ENCODE measurements at regions not wholly inside any gene's neighbourhood (a gene's known extent, or its start where the extent isn't known, plus 50 kb on each side); places are given as distances from the start of the nearest gene placed in this dataset.

DNA sequence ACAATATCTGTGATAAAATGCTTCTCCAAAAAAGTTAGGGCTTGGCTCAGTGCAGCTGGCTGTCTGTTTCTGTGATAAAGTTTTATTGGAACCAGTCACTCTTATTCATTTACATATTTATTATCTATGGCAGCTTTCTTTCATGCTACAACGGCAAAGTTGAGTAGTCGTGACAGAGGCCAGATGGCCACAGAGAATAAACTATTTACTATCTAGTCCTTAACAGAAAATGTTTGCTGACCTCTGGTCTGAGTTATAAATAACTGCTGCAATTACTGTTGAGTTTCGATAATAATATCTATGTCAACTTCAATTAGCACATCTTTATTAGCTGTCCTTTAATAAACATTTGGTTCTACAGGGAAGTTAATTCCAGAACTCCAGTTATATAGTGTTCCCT, 180.2 kb upstream of the RUNX1 start:
- TF ChIP-seq, protein P1, sequence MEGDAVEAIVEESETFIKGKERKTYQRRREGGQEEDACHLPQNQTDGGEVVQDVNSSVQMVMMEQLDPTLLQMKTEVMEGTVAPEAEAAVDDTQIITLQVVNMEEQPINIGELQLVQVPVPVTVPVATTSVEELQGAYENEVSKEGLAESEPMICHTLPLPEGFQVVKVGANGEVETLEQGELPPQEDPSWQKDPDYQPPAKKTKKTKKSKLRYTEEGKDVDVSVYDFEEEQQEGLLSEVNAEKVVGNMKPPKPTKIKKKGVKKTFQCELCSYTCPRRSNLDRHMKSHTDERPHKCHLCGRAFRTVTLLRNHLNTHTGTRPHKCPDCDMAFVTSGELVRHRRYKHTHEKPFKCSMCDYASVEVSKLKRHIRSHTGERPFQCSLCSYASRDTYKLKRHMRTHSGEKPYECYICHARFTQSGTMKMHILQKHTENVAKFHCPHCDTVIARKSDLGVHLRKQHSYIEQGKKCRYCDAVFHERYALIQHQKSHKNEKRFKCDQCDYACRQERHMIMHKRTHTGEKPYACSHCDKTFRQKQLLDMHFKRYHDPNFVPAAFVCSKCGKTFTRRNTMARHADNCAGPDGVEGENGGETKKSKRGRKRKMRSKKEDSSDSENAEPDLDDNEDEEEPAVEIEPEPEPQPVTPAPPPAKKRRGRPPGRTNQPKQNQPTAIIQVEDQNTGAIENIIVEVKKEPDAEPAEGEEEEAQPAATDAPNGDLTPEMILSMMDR (IDR thresholded peaks at IDR 0.05): no peak
- Histone ChIP-seq H3K4me3 (no peak overlapping the region), H3K27ac (no peak overlapping the region)
- no peak for DNase-seq (ENCODE audit: low spot score)

DNA sequence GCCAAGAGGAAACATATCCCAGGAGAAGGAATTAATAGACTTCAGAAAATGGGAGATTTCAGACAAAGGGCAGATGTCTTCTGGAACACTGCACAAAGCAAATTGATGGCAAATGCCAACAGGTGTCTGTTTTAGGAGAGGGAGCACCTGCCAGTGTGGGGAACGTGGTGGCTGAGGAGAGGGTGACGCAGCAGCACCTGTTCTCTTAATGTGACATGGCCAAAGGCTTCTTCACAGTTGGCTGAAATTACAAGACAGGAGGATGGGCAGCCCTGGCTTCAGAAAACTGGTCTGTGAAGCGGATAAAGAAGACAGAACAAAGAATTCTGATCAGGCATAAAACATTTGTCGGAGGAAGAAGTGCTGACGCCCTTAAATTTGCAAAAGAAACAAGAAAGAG, 178.7 kb upstream of the RUNX1 start:
- DNase-seq (ENCODE audit: low spot score): no peak
- TF ChIP-seq, protein P1 (IDR thresholded peaks at IDR 0.05): no peak
- Histone ChIP-seq H3K27ac (no peak overlapping the region), H3K4me3 (no peak overlapping the region)

DNA sequence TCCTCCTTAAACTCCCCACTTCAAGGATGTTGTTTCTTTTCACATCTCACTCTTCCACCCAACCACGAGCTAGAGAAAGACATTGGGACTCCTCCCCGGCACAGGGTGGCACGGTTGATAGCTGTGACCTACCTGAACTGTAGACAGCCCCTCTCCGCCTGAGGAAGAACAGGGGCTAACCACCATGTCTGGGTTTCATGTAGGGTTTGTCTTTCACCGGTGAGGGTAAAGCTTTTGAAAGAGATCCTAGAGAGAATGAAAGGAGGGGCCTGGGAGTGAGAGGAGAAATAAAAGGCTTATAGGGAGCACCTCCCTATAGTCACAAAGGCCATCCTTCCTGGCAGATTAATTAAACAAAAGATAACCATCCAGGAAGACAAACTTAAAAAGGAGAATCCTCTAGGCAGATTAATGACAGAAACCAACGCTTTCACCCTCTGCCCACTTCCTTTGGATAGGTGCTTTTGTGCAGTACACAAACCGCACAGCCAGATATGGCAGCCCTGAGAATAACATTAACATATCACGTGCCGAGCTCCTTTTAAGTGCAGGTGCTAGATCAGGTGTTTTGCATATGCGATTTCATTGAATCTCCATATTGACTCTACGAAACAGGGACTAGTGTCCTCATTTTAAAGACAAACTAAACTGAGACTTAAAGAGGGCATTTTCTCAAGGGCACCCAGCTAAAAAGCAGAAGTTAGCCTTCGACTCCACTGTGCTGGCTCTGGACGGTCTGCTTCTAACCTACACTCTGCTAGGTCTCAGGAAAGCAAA, 178.1 kb upstream of the RUNX1 start:
- DNase-seq (ENCODE audit: low spot score): no peak
- no peak overlapping the region for H3K27ac ChIP-seq
- H3K4me3 ChIP-seq: no peak overlapping the region

DNA sequence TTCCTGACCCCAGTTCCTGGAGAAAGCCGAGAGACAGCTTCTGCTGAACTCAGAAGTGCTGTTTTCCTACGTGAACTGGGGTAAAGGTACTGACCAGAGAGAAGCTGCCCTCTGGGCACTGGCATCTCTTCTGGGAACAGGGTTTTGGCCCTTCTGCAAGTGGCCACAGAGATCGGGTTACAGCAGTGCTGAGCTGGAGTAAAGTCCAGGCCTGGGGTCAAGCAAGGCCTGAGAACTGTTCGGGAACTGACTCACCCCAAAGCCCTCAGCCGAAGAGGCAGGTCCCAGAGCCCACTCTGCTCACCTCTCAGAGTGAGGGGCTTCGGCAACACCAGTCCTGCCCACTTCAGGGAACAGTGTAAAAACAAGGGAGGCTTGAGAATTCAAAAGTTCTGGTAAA, 177.2 kb upstream of the RUNX1 start:
- TF ChIP-seq, protein P1 (IDR thresholded peaks at IDR 0.05): no peak
- DNase-seq (ENCODE audit: low spot score): no peak
- no peak overlapping the region for H3K4me3 ChIP-seq
- H3K27ac ChIP-seq: no peak overlapping the region

More for the DNA sequence above, 178.1 kb upstream of the RUNX1 start:
- TF ChIP-seq, protein P1 (IDR thresholded peaks at IDR 0.05): no peak

DNA sequence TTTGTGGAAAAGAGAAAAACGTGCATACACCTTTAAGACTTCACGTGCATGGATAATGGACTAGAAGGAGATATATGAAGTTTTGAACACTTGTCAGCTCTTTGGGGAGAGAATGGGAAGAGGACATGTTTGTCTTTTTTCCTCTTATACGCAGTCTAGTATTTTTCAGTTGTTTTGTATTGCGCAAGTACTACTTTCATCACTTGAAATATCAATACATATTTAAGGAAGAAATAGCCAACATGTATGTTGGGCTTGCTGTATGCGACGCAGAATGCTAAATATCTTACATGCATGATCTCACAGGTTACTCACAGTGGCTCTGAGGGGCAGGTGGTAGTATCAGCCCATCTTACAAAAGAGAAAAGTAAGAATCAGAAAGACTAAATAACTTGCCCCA, 176.5 kb upstream of the RUNX1 start:
- TF ChIP-seq, protein P1 (IDR thresholded peaks at IDR 0.05): no peak
- H3K27ac ChIP-seq: no peak overlapping the region
- no peak overlapping the region for H3K4me3 ChIP-seq
- DNase-seq (ENCODE audit: low spot score): no peak

DNA sequence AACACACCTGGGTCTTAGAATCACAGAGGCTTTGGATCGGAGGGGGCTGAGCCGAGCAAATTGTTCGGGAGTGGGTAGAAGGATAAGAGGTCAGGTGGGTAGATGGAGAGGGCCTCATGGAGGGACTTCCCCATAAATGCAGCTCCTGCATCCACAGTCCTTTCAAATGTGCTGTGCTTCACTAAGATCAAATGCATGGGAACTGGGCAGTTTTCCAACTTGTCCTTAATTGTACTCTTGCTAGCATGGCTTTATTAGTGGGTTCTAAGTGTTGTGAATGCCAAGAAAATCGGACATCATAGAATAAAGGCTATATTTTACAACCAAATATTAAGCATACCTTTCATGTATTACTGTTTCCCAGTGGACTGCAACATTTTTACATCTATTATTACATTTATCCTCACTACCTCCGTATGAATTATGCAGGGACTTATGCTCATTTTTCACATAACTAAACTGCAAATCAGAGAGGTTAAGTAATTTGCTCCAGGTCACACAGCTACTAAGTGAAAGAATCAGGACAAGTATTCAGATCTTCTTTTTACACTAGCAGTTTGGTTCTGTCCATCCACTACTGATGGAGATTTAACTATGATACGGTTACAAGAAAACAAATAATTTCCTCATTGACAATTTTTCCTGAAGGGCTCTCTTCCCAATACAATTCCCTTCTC, 174.5 kb upstream of the RUNX1 start:
- no peak overlapping the region for H3K27ac ChIP-seq
- H3K4me3 ChIP-seq: no peak overlapping the region
- DNase-seq (ENCODE audit: low spot score): no peak
- TF ChIP-seq, protein P1 (IDR thresholded peaks at IDR 0.05): no peak

DNA sequence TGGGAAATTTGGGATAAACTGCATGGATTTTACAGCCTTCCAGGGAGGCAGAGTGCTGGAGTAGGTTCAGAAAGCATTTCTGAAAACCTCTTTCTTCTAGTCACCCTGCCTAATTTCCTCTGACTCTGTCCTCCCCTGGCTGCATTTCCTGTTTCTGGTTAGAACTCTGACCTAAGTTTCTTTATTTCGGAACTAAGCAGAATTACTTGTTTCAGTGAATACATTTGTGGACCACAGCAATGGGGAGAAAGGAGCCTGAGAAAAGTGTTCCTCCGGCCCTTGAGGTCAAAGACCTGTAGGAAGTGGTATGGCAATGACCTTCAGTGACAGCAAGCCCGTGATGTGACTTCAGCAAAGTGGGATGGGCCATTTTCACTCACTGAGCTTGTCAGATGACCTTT, 173.4 kb upstream of the RUNX1 start:
- no peak for DNase-seq (ENCODE audit: low spot score)
- TF ChIP-seq, protein P1 (IDR thresholded peaks at IDR 0.05): no peak
- peak overlapping the region in 1 of 2 donors; percentile 21 for H3K27ac ChIP-seq

More for the DNA sequence above, 173.4 kb upstream of the RUNX1 start:
- no peak overlapping the region for H3K4me3 ChIP-seq
